ENCODE measurements at regions not wholly inside any gene's neighbourhood (a gene's known extent, or its start where the extent isn't known, plus 50 kb on each side); places are given as distances from the start of the nearest gene placed in this dataset.
"Not testable (repeated sequence)": the region's sequence is repeated elsewhere in the genome, so short reads cannot be mapped to it uniquely, and the experiment has no call there.

- DNase-seq: no peak
These were observed 155.2 kb upstream of the NRP1 start for GRCh38 chr10:33489501-33490176.

GRCh38 chr10:33487014-33487776 is 152.7 kb upstream of the NRP1 start:
- no peak for DNase-seq

- no peak for DNase-seq
These were observed 150.8 kb upstream of the NRP1 start for GRCh38 chr10:33485276-33485675.

- DNase-seq: no peak
These were observed 150.3 kb upstream of the NRP1 start for GRCh38 chr10:33484787-33485186.

- DNase-seq: no peak
These were observed 149.3 kb upstream of the NRP1 start for GRCh38 chr10:33483816-33484190.

GRCh38 chr10:33483124-33483815 is 148.8 kb upstream of the NRP1 start:
- DNase-seq: peak; percentile 8

GRCh38 chr10:33482486-33482885 is 148.0 kb upstream of the NRP1 start:
- no peak for DNase-seq

GRCh38 chr10:33481184-33481583 is 146.7 kb upstream of the NRP1 start:
- no peak for DNase-seq

- DNase-seq: not testable (repeated sequence)
These were observed 145.9 kb upstream of the NRP1 start for GRCh38 chr10:33480417-33480816.

- DNase-seq: no peak
These were observed 144.2 kb upstream of the NRP1 start for GRCh38 chr10:33478675-33479125.

- DNase-seq: no peak
These were observed 143.7 kb upstream of the NRP1 start for GRCh38 chr10:33478089-33478674.

GRCh38 chr10:33477291-33478088 is 143.0 kb upstream of the NRP1 start:
- DNase-seq: no peak

GRCh38 chr10:33476757-33477273 is 142.3 kb upstream of the NRP1 start:
- no peak for DNase-seq

- no peak for DNase-seq
These were observed 139.2 kb upstream of the NRP1 start for GRCh38 chr10:33473688-33474087.

GRCh38 chr10:33468006-33468405 is 133.5 kb upstream of the NRP1 start:
- DNase-seq: not testable (repeated sequence)

- no peak for DNase-seq
These were observed 131.3 kb upstream of the NRP1 start for GRCh38 chr10:33465747-33466146.

GRCh38 chr10:33463011-33463410 is 128.5 kb upstream of the NRP1 start:
- DNase-seq: no peak

- no peak for DNase-seq
These were observed 126.8 kb upstream of the NRP1 start for GRCh38 chr10:33461295-33461640.

GRCh38 chr10:33460505-33461294 is 126.2 kb upstream of the NRP1 start:
- no peak for DNase-seq

GRCh38 chr10:33459602-33460001 is 125.1 kb upstream of the NRP1 start:
- DNase-seq: no peak

GRCh38 chr10:33455029-33455428 is 120.6 kb upstream of the NRP1 start:
- DNase-seq: no peak

GRCh38 chr10:33454554-33454953 is 120.1 kb upstream of the NRP1 start:
- DNase-seq: no peak
